HG02610 (cell line): ENCODE measurements at regions not wholly inside any gene's neighbourhood (a gene's known extent, or its start where the extent isn't known, plus 50 kb on each side); places are given as distances from the start of the nearest gene placed in this dataset.
"Not testable (repeated sequence)": the region's sequence is repeated elsewhere in the genome, so short reads cannot be mapped to it uniquely, and the experiment has no call there.

Experiments
- ATAC-seq: cut with Tn5 transposase; IDR thresholded peaks from one replicate; pipeline ENCODE4 v1.9.1; 2021; ENCODE audit warnings: mild to moderate bottlenecking, moderate library complexity; ENCODE audit not compliant: unreplicated experiment

GRCh38 chr14:76264384-76264783, 111.6 kb upstream of the ESRRB start:
- no peak for ATAC-seq

- peak; percentile 54 for ATAC-seq
Observed at GRCh38 chr14:76267322-76268046, 108.5 kb upstream of the ESRRB start.

GRCh38 chr14:76268047-76268431, 107.9 kb upstream of the ESRRB start:
- no peak for ATAC-seq

- ATAC-seq, result no peak
Observed at GRCh38 chr14:76268700-76269099, 107.2 kb upstream of the ESRRB start.

GRCh38 chr14:76271041-76271755, 104.7 kb upstream of the ESRRB start:
- ATAC-seq, result no peak

GRCh38 chr14:76272349-76272748, 103.6 kb upstream of the ESRRB start:
- no peak for ATAC-seq

- no peak for ATAC-seq
Observed at GRCh38 chr14:76272774-76273173, 103.2 kb upstream of the ESRRB start.

GRCh38 chr14:76273346-76273745, 102.6 kb upstream of the ESRRB start:
- no peak for ATAC-seq

GRCh38 chr14:76274324-76274723, 101.6 kb upstream of the ESRRB start:
- no peak for ATAC-seq

GRCh38 chr14:76277586-76278130, 98.3 kb upstream of the ESRRB start:
- ATAC-seq, result no peak

- ATAC-seq, result no peak
Observed at GRCh38 chr14:76280221-76280620, 95.7 kb upstream of the ESRRB start.

GRCh38 chr14:76282581-76282980, 93.4 kb upstream of the ESRRB start:
- no peak for ATAC-seq

GRCh38 chr14:76287063-76287462, 88.9 kb upstream of the ESRRB start:
- no peak for ATAC-seq

- ATAC-seq, result no peak
Observed at GRCh38 chr14:76289276-76289675, 86.7 kb upstream of the ESRRB start.

GRCh38 chr14:76292561-76292960, 83.4 kb upstream of the ESRRB start:
- no peak for ATAC-seq

- ATAC-seq, result no peak
Observed at GRCh38 chr14:76293221-76293620, 82.7 kb upstream of the ESRRB start.

GRCh38 chr14:76293923-76294322, 82.0 kb upstream of the ESRRB start:
- no peak for ATAC-seq

- no peak for ATAC-seq
Observed at GRCh38 chr14:76294876-76295275, 81.1 kb upstream of the ESRRB start.

- ATAC-seq, result no peak
Observed at GRCh38 chr14:76298896-76299295, 77.0 kb upstream of the ESRRB start.

GRCh38 chr14:76303188-76303587, 72.7 kb upstream of the ESRRB start:
- not testable (repeated sequence) for ATAC-seq

GRCh38 chr14:76304536-76305267, 71.2 kb upstream of the ESRRB start:
- ATAC-seq, result no peak
